Activated gamma-delta T cell treated with Interleukin-2 at 50 U/mL for 16 hours (primary cell): ENCODE measurements at regions not wholly inside any gene's neighbourhood (a gene's known extent, or its start where the extent isn't known, plus 50 kb on each side); places are given as distances from the start of the nearest gene placed in this dataset.

Experiments used
- DNase-seq: peaks from one replicate; pipeline ENCODE4 v3.0.0-alpha.2; 2020

DNA sequence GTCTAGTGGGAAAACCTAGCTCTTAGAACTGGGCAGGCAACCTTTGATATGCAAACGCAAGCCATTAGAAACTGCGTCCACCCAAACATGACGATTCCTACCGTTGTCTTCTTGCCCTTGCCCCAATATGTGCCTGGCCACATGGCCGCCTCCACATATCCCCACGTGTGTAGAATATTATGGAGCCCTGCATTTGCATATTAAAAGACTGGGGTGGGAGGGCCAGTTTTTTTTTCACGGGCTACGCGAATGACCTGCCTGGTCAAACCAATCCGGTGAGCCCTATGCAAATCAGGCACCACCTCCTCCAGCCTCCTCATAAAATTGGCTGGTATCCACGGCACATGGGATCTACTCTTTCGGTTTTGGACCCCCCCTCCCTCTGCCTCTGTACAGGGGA lies 381.0 kb upstream of the RGMA start:
- DNase-seq = no peak

DNA sequence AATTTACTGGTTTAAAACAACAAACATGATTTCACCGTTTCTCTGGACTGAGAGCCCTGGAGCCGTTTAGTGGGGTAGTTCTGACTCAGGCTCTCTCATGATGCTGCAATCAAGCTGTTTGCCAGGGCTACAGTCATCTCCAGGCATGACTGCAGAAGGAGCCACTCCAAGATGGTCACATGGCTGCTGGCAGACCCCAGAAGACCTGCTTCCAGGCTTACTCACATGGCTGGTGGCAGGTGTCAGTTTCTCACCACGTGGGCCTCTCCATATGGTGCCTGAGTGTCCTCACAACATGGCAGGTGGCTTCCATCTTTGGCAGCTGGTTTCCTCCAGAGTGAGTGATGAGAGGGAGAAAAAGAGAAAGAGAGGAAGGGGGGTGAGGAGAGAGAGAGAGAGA lies 378.3 kb upstream of the RGMA start:
- DNase-seq = no peak

DNA sequence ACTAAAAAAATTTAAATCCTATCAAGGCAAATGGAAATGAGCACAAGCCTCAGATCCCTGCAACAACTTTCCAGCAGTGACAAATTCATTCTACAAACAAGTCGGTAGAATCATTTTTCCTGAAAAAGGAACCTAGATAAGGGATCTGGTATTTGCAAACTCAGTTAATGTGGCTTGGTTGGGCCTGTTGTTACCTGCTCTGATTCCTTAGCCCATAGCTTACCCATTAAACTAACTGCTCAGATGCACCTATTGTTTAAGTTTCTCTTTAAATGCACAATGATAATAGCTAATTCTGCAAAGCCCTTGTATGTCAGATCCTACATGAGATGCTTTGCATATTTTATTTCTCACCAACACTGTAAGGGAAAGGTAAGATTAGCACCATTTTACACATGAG lies 377.4 kb upstream of the RGMA start:
- no peak for DNase-seq

GRCh38 chr15:93462690-93463089 lies 373.7 kb upstream of the RGMA start:
- DNase-seq = no peak

- DNase-seq = no peak
Measured at GRCh38 chr15:93460717-93461116, 371.7 kb upstream of the RGMA start.

DNA sequence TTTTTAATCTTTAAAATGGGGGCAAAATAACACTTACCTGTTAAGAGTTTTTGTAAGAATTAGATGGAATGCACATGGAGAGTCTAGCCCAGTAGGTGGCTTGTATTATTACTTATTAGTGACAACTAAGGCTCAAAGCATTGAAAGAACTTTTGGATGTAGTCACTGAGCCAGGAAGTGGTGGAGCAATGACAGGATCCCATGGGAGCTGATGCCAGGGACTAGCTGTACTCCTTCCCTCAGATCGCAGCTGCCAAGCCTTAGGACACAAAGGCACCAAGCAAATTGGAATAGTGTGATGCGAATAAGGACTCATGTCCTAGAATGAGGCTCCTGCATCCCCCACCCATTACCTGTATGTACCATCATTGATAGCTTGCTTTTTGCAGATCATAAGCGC lies 370.4 kb upstream of the RGMA start:
- no peak for DNase-seq

GRCh38 chr15:93458597-93458996 lies 369.6 kb upstream of the RGMA start:
- DNase-seq = no peak

DNA sequence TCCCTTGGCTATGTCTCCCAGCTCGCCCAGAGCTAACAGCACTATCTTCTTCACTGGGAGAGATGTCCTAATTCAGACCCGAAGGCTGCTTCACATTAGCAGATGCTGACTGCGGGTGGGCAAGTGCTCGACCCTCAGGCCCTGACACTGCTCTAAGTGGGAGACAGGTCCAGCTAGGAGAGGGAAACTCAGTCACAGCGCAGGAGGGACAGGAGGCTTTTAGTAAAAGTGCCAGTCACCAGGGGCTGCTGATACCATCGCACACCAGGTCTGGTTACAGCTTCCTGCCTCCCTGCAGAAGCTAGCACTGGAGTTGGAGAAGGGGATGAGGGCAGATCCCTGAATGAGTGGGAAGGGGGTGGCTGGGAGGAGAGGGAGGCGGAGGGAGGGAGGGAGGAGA lies 365.8 kb upstream of the RGMA start:
- DNase-seq = no peak

DNA sequence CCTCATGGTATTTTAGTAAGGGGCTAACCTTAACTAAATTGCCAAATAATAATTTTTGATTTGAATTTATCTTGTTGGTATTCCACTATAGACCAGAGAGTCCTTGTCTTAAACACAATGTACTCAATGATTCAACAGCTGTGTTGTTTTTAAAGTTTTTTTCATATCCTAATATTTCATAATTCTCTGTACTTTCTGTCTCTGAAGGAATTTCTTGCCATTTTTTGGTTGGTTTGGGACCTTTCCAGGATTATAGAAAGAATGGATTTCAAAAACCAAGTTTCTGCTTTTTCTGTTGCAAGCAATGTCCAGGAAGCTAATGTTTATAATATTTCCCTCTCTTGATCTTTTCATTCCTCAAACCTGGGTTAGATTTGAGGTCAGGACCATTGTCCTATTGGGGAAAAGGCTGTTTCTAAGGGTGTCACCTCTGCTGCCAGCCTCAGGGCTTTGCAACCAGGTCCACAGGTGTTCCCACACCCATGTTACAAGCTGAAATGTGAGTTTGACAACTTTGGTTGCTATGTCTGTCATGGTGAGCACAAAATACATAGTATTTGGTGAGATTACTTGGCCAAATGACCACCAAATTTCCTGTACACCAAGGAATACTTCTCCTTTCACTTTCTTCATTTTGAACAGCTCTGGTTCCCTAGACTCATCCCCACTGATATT lies 363.7 kb upstream of the RGMA start:
- no peak for DNase-seq

GRCh38 chr15:93451822-93452221 lies 362.8 kb upstream of the RGMA start:
- DNase-seq = no peak

DNA sequence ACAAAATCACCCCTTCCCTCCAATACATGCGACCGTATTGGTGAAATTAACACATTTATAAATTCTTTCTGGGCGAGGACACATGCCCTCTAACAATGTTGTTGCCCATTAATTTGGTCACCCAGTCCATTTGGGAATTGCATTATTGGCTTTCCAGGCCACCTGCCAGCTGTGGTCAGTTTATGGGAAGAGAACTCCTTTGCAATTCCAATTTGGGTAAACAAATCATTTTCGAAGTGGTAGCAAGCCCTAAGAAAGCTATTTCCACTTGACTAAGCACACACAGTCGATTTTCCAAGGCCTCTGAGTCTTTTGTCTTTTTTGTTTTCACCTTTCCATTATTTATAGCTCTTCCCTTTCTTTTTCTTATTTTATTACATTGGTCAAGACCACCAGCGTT lies 362.3 kb upstream of the RGMA start:
- DNase-seq = no peak

DNA sequence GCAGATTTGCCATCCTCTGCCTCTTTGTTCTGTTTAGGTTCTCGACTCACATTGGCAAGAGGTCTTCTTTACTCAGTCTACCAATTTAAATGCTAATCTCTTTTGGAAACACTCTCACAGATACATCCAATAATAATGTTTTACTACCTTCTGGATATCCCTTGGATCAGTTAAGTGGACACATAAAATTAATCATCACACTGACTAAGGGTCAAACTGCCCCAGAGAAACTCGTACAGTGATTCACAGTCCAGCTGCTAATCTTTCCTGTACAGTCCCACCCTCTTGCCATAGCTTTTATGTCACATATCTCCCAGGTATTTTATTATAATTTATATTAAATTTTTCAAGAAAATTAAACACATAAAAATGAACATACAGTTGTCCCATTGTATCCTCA lies 360.8 kb upstream of the RGMA start:
- no peak for DNase-seq

DNA sequence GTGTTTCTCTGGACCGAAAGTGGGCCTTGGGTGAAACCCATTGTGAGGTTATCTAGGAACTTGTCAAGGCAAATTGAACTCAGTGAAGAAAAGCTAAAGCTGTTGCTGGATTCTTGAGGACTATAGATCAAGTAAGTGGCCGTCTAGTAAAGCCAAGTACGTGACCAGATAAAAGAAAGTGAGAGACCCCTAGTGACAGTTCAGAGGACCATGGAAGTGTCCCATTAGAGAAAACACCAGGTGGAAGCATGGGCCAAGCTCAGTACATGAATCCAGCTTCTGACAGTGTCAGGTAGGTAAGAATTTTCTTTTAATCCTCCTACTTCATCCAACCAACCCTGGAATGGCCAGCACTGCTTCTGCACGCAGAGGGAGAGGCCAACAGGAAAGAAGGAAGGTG lies 349.3 kb upstream of the RGMA start:
- no peak for DNase-seq

DNA sequence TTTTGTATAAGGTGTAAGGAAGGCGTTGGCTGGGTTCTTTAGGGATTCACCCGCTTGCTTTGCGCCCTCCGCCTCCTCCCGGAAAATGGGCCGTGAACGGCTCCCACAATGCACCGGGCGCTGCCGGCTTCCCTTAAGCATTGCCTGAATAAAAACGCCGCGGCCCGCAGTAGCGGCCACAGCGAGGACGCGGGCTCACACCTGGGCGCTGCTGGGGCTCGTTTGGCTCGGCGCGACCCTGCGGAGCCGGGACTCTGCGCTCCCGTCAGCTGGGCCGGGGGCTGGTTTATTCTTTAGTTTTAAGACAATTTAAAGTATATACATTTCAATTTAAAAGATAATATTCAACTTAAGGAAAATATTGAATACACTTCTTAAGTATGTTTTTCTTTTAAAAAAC lies 343.5 kb upstream of the RGMA start:
- no peak for DNase-seq

GRCh38 chr15:93428807-93429351 lies 339.9 kb upstream of the RGMA start:
- DNase-seq = no peak

GRCh38 chr15:93428150-93428549 lies 339.1 kb upstream of the RGMA start:
- DNase-seq = no peak

DNA sequence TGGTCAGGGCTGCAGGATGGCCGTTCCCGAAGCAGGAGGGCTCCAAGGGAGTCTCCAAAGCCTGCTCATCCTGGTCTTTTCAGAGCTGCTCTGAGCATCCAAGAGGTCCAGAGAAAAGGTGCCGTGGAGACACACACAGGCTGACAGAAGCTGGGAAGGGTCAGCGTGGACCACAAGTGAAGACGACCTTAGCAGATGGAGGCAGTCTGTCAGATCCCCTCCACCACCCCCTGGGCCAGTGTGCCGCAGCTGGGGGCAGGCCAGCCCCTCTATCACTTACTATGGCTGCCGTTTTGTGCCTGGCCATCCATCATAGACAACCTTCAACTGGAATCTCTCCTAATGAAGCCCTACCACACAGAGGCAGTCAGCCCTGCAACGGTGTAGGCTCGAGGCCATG lies 335.1 kb upstream of the RGMA start:
- no peak for DNase-seq

GRCh38 chr15:93422476-93422875 lies 333.5 kb upstream of the RGMA start:
- no peak for DNase-seq

DNA sequence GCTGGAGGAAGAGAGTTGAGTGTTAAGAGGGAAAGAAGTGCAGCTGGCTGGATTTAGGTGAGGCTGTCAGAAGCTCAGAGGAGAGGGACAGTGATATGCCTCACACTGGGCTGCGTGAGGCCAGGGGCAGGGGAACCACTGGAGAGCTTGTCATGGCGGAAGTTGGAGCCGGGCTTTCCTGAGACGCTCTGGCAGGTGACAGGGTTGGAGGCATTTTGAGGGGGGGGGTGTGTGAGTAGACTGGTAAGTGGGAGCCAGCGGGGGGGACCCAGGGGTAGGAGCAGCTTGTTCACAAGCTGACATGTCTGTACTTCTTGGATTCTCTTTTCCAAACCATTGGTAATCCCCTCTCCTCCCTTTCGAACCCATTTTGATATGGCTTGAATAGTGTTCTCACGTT lies 331.5 kb upstream of the RGMA start:
- DNase-seq = no peak

DNA sequence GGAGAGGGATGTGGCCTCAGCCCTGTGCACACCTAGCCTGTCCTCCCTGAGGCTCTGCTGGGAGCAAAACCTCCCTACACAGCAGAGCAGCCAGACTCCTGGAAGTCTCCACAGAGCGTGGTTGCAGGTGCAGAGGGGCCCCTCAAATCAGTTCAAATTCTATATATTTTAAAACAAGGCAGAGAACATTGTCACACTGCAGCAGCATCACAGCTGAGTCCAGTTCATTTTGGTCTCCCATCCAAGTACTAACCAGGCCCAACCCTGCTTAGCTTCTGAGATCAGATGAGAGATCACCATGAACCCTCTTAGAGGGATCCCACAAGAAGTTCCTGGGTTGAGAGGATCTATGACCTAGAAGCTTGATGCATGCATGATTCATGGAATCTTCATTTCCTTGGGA lies 331.0 kb upstream of the RGMA start:
- DNase-seq = no peak

DNA sequence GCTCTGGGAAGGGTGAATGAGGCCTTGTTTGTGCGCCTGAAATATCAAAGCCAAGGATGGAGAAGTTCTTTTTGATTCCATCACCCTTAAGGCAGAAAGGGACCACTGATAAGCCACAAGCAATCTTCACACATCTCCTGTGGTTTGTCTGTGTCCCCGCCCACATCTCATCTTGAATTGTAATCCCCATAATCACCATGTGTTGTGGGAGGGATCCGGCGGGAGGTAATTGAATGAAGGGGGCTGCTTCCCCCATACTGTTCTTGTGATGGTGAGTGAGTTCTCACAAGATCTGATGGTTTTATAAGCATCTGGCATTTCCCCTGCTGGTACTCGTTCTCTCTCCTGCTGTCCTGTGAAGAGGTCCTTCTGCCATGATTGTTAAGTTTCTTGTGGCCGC lies 329.6 kb upstream of the RGMA start:
- DNase-seq = no peak

DNA sequence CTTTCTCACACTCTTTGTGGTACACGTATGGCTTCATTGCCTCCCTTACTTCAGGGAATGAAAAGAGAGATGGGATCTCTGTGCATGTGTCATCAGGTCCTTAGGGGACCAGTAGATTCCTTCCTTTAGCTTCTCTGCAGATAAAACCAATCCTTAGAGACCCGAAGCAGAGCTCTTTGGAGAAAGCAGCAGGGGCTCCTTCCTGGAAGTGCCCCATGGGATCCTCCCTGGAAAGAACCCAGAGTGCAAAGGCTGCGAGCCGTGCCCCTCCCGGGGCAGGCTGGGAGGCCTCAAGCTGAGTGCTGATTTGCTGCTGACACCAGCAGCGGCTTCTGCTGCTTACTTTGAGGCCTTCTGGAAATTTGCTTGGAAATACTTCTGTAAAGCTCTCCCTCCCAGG lies 328.6 kb upstream of the RGMA start:
- DNase-seq = no peak

GRCh38 chr15:93417156-93417555 lies 328.1 kb upstream of the RGMA start:
- no peak for DNase-seq

DNA sequence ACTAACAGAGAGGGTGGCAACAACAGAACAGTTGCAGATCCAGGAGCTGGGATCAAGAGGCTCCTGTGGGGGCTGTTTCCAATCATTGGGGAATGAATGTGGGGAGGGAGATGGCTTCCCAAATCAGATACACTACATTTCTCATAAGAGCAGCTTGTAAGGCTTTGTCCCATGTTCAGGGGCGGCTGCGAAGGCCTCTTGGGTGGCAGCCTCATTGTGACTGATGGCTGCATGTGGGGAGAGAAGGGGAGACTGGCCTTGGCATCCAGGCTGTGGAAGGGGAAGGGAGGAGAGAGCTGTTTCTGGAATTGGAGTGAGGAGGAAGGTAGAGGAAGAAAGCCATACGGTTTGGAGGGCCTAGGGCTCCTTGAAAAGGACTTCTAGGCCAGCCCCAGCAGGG lies 326.6 kb upstream of the RGMA start:
- no peak for DNase-seq

DNA sequence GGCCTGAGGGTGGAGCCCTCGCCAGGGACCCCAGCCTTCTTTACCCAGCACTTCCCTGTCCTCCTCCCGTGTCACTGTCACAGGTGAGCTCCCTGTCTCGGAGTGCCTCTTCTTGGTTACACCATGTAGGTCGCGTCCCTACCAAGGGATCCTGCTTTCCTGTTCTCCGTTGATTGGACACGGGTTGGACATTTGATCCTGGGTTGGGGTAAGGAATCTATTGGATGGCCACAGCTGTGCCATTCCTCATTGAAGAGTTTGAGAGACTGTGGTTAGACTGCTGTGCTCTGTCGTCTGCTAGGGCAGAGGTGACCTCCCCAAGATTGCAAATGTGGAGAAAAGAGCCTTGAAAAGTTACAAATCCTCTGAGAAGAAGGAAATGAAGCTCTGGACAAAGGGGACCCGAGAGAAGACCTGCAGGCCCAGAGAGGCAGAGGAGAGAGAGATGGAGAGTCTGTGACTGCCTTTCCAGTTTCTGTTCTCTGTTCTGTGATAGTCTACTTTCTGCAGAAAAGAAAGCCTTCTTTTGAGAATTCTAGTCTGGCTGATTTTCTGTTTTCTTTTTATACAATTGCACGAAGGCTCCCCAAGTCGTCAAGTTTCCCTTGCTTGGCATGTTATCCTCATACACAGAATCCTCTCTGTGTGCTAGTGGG lies 325.7 kb upstream of the RGMA start:
- no peak for DNase-seq
